Muscle layer of duodenum (tissue), 2 donors: ENCODE measurements at regions not wholly inside any gene's neighbourhood (a gene's known extent, or its start where the extent isn't known, plus 50 kb on each side); places are given as distances from the start of the nearest gene placed in this dataset.

Experiments
- H3K27ac ChIP-seq: one replicate; pipeline ENCODE4 v1.7.0; 2013; ENCODE audit warnings: mild to moderate bottlenecking, low read length
- H3K27me3 ChIP-seq: one replicate; pipeline ENCODE4 v1.7.0; 2013; ENCODE audit warnings: low read depth, mild to moderate bottlenecking, control low read depth, low read length
- H3K36me3 ChIP-seq, 2 donors: one replicate each; pipeline ENCODE4 v1.7.0; 2013; ENCODE audit warnings: low read length in 2 of 2, control low read depth in 1 of 2, mild to moderate bottlenecking in 1 of 2; ENCODE audit not compliant: insufficient read depth in 2 of 2, control insufficient read depth in 1 of 2
- H3K4me1 ChIP-seq, 2 donors: one replicate each; pipeline ENCODE4 v1.7.0; 2013; ENCODE audit warnings: low read length in 2 of 2, mild to moderate bottlenecking in 2 of 2, control low read depth in 1 of 2, moderate library complexity in 1 of 2; ENCODE audit not compliant: insufficient read depth in 2 of 2, control insufficient read depth in 1 of 2
- H3K4me3 ChIP-seq, 2 donors: one replicate each; pipeline ENCODE4 v1.7.0; 2013; ENCODE audit warnings: low read length in 2 of 2, low read depth in 1 of 2, mild to moderate bottlenecking in 1 of 2
- H3K9me3 ChIP-seq, 2 donors: one replicate each; pipeline ENCODE4 v1.7.0; 2013; ENCODE audit warnings: low read length in 2 of 2, control low read depth in 1 of 2, mild to moderate bottlenecking in 1 of 2; ENCODE audit not compliant: control insufficient read depth in 1 of 2
- donor health status: healthy.

DNA sequence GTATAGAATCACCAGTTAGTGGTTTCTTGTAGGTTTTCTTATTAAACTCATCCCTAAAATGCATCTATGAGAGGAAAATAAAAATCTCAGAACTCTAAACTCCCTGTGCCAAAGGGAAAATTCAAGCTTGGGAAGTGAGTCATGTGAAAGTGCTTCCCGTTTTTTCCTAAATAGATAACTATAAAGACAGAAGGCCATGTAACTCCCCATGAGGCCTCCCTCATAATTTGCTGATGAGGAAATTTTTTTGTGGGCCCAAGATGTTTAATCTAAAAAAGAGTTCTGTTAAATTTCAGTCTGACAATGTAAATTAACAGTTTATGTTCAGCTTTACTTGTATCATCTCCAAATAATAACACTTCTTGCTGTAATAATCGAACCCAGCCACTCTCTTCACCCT is 1273.9 kb downstream of the OTOL1 start:
- Histone ChIP-seq H3K36me3 (no peaks in the 10 kb centered on the region), H3K27me3 (no peaks in the 10 kb centered on the region), H3K4me1 (no peaks in the 10 kb centered on the region), H3K4me3 (no peak overlapping the region), H3K27ac (no peak overlapping the region), H3K9me3 (no peaks in the 10 kb centered on the region)

GRCh38 chr3:162774613-162775100 is 1278.0 kb downstream of the OTOL1 start:
- no peak overlapping the region for H3K27ac ChIP-seq
- no peaks in the 10 kb centered on the region for H3K36me3 ChIP-seq
- H3K9me3 ChIP-seq: no peaks in the 10 kb centered on the region
- H3K4me3 ChIP-seq: no peak overlapping the region
- H3K4me1 ChIP-seq: no peaks in the 10 kb centered on the region
- H3K27me3 ChIP-seq: no peaks in the 10 kb centered on the region

- Histone ChIP-seq H3K27me3 (no peaks in the 10 kb centered on the region), H3K27ac (no peak overlapping the region), H3K4me3 (no peak overlapping the region), H3K36me3 (no peaks in the 10 kb centered on the region), H3K4me1 (no peaks in the 10 kb centered on the region), H3K9me3 (no peaks in the 10 kb centered on the region)
These were observed 1279.5 kb downstream of the OTOL1 start for GRCh38 chr3:162776148-162776547.

DNA sequence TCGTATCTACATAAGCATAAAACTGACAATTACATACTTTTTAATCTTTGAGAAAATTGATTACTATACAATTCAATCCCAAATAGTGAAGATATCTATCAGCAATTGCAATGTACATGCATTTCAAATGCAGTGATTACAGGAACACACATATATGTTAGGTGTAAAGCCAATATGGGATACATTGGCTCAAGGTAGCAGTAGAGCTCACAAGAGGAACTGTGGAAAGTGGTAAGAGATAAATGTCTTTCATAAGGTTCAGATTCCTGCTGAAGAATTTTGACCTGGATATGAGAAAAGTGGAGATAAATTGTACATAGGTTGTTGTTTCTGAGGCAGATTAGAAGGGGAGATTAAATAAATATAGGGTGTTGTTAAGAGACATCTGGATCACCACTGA is 1280.5 kb downstream of the OTOL1 start:
- no peaks in the 10 kb centered on the region for H3K36me3 ChIP-seq
- no peaks in the 10 kb centered on the region for H3K27me3 ChIP-seq
- H3K9me3 ChIP-seq: no peaks in the 10 kb centered on the region
- H3K27ac ChIP-seq: no peak overlapping the region
- H3K4me3 ChIP-seq: no peak overlapping the region
- H3K4me1 ChIP-seq: no peaks in the 10 kb centered on the region

DNA sequence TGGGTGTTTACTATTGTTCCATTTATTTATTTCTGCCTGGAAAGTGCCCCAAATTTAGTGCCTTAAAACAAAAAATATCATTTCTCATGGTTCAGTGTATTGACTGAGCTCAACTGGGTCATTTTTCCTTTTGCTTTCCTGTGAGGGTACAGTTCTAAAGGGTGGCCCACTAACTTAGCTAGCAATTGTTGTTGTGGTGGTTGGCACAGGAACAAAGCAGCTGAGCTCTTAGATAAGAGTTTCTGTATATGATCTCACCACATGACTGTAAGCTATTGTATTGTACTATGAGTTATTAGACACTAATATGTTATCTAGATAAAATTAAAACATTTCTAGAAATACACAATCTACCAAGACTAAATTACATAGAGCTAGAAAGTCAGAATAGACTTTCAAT is 1283.7 kb downstream of the OTOL1 start:
- Histone ChIP-seq H3K27ac (no peak overlapping the region), H3K4me1 (no peaks in the 10 kb centered on the region), H3K36me3 (no peaks in the 10 kb centered on the region), H3K4me3 (no peak overlapping the region), H3K9me3 (no peaks in the 10 kb centered on the region), H3K27me3 (no peaks in the 10 kb centered on the region)

DNA sequence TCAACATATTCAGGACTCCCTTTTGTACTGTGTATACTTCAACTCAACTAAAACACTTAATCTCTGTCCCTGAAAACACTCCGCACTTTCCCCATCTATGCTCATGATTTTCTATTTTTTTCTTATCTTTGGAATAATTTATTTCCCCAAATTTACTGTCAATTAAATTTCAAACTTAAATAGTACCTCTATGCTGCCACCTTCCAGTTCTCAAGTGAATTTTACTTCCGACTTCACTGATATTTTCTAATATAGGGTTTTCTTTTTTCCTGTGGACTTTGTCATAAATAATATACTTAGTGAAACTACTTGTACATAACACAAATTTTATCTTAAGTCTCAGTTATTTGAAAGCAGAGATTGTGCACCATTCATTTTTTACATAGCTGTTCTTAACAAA is 1303.3 kb downstream of the OTOL1 start:
- no peaks in the 10 kb centered on the region for H3K36me3 ChIP-seq
- no peaks in the 10 kb centered on the region for H3K27me3 ChIP-seq
- no peaks in the 10 kb centered on the region for H3K4me1 ChIP-seq
- H3K9me3 ChIP-seq: no peaks in the 10 kb centered on the region
- H3K27ac ChIP-seq: no peak overlapping the region
- no peak overlapping the region for H3K4me3 ChIP-seq

DNA sequence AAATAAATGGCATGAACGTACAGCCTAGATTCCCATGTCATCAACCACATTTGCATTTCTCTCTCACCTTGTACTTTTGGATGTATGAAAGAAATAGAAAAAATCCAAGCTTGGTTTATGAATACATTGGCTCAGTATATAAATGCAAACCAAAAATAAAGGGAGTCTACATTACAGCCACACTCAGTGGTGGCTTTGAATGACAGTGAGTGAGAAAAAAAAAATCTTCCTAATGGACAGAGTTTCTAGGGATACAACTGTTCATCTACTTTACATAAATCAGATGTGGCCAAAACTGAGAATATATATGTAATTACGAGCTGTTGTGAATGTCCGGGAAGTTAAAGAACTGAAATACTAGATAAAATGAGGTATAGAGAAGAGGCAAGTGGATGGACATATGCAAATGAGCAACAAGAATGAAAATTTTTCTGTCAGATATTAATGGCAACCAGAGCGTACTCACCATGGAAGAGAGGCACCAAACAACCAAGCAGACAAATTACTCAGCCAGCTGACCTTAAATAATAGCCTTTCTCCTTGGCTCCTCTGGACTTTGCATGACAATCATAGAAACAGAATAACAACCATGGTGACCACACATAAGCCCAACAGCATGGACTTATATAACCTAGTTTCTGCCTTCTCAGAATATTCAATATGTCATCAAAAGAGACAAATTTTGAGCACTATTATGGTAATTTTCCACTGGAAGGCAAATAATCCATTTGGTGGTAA is 1305.8 kb downstream of the OTOL1 start:
- Histone ChIP-seq H3K4me3 (no peak overlapping the region), H3K27me3 (no peaks in the 10 kb centered on the region), H3K9me3 (no peaks in the 10 kb centered on the region), H3K27ac (no peak overlapping the region), H3K36me3 (no peaks in the 10 kb centered on the region), H3K4me1 (no peaks in the 10 kb centered on the region)

- no peak overlapping the region for H3K4me3 ChIP-seq
- H3K4me1 ChIP-seq: no peaks in the 10 kb centered on the region
- no peaks in the 10 kb centered on the region for H3K27me3 ChIP-seq
- no peak overlapping the region for H3K27ac ChIP-seq
- H3K9me3 ChIP-seq: no peaks in the 10 kb centered on the region
- H3K36me3 ChIP-seq: no peaks in the 10 kb centered on the region
These were observed 1314.2 kb downstream of the OTOL1 start for GRCh38 chr3:162810776-162811175.

GRCh38 chr3:162842549-162843216 is 1346.1 kb downstream of the OTOL1 start:
- Histone ChIP-seq H3K4me3 (no peak overlapping the region), H3K4me1 (no peaks in the 10 kb centered on the region), H3K36me3 (no peaks in the 10 kb centered on the region), H3K9me3 (no peaks in the 10 kb centered on the region), H3K27ac (no peak overlapping the region), H3K27me3 (no peaks in the 10 kb centered on the region)

DNA sequence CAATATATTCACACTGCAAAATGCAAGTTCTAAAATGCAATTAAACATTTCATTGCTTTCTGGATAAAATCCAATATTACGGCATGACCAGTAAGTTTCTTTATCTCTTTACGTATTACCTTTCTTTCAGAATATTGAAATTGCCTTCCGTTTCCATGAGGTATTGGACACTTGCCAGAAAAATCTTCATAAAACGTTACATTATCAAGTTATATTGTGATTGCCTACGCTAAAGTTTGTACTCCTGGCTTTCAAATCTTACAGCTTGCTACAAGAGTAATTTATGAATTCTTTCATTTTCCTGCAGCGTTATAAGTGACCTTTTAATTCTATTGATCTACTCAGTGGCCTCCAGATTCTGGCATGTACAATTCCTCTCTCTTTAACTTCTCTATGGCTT is 1349.3 kb downstream of the OTOL1 start:
- Histone ChIP-seq H3K36me3 (no peaks in the 10 kb centered on the region), H3K9me3 (no peaks in the 10 kb centered on the region), H3K4me3 (no peak overlapping the region), H3K27ac (no peak overlapping the region), H3K4me1 (no peaks in the 10 kb centered on the region), H3K27me3 (no peaks in the 10 kb centered on the region)

- no peak overlapping the region for H3K4me3 ChIP-seq
- no peaks in the 10 kb centered on the region for H3K36me3 ChIP-seq
- H3K4me1 ChIP-seq: no peaks in the 10 kb centered on the region
- H3K27me3 ChIP-seq: no peaks in the 10 kb centered on the region
- no peak overlapping the region for H3K27ac ChIP-seq
- no peaks in the 10 kb centered on the region for H3K9me3 ChIP-seq
These were observed 1350.9 kb downstream of the OTOL1 start for GRCh38 chr3:162847511-162847910.
